PFSK-1 (cell line): ENCODE measurements at regions not wholly inside any gene's neighbourhood (a gene's known extent, or its start where the extent isn't known, plus 50 kb on each side); places are given as distances from the start of the nearest gene placed in this dataset.

Source experiments
- FOXP2 ChIP-seq: optimal IDR thresholded peaks from 2 replicates; pipeline ENCODE3; 2011; ENCODE audit warnings: borderline replicate concordance, control low read depth, inconsistent platforms; ENCODE audit not compliant: insufficient read depth; ENCODE audit errors: extremely low read length, extremely low read depth
- POLR2AphosphoS5 ChIP-seq: IDR thresholded peaks from 2 replicates; pipeline ENCODE4 v1.6.1; 2012; ENCODE audit warnings: low read depth, mild to moderate bottlenecking, control low read depth, low read length, moderate library complexity
- REST ChIP-seq, 2 experiments: IDR thresholded peaks; 2 replicates each; pipeline versions ENCODE4 v1.6.1 to v1.8.0; 2011 to 2012; ENCODE audit warnings: low read depth in 2 of 2, low read length in 2 of 2, control low read depth in 1 of 2, inconsistent platforms in 1 of 2, mild to moderate bottlenecking in 1 of 2, moderate library complexity in 1 of 2; ENCODE audit not compliant: insufficient read depth in 1 of 2
- SIN3A ChIP-seq: IDR thresholded peaks from 2 replicates; pipeline ENCODE4 v1.6.1; 2012; ENCODE audit warnings: mild to moderate bottlenecking, low read length, moderate library complexity, borderline replicate concordance; ENCODE audit not compliant: insufficient read depth
- TAF1 ChIP-seq: IDR thresholded peaks from 2 replicates; pipeline ENCODE4 v1.6.1; 2012; ENCODE audit warnings: low read length, control low read depth, borderline replicate concordance; ENCODE audit not compliant: insufficient read depth

- TF ChIP-seq SIN3A (no peak), TAF1 (no peak), REST (IDR thresholded peaks at IDR 0.05; ENCODE audit: insufficient read depth in 1 of 2, low read depth in 2 of 2, low read length in 2 of 2) (no peak), POLR2AphosphoS5 (no peak), FOXP2 (no peak)
Observed at GRCh38 chr20:40314278-40314677, 374.8 kb downstream of the MAFB start.

- no peak for TF ChIP-seq REST (IDR thresholded peaks at IDR 0.05; ENCODE audit: insufficient read depth in 1 of 2, low read depth in 2 of 2, low read length in 2 of 2)
- no peak for TF ChIP-seq TAF1
- TF ChIP-seq SIN3A, result no peak
- no peak for TF ChIP-seq FOXP2
- no peak for TF ChIP-seq POLR2AphosphoS5
Observed at GRCh38 chr20:40313730-40314129, 375.3 kb downstream of the MAFB start.

- TF ChIP-seq TAF1 (no peak), SIN3A (no peak), REST (IDR thresholded peaks at IDR 0.05; ENCODE audit: insufficient read depth in 1 of 2, low read depth in 2 of 2, low read length in 2 of 2) (no peak), POLR2AphosphoS5 (no peak), FOXP2 (no peak)
Observed at GRCh38 chr20:40309731-40310130, 379.3 kb downstream of the MAFB start.

- TF ChIP-seq FOXP2, result no peak
- no peak for TF ChIP-seq REST (IDR thresholded peaks at IDR 0.05; ENCODE audit: insufficient read depth in 1 of 2, low read depth in 2 of 2, low read length in 2 of 2)
- TF ChIP-seq SIN3A, result no peak
- TF ChIP-seq TAF1, result no peak
- TF ChIP-seq POLR2AphosphoS5, result no peak
Observed at GRCh38 chr20:40307997-40308396, 381.0 kb downstream of the MAFB start.

- TF ChIP-seq POLR2AphosphoS5 (no peak), REST (IDR thresholded peaks at IDR 0.05; ENCODE audit: insufficient read depth in 1 of 2, low read depth in 2 of 2, low read length in 2 of 2) (no peak), SIN3A (no peak)
Observed at GRCh38 chr20:40307268-40307667, 381.8 kb downstream of the MAFB start.
